ENCODE measurements at regions not wholly inside any gene's neighbourhood (a gene's known extent, or its start where the extent isn't known, plus 50 kb on each side); places are given as distances from the start of the nearest gene placed in this dataset.

DNA sequence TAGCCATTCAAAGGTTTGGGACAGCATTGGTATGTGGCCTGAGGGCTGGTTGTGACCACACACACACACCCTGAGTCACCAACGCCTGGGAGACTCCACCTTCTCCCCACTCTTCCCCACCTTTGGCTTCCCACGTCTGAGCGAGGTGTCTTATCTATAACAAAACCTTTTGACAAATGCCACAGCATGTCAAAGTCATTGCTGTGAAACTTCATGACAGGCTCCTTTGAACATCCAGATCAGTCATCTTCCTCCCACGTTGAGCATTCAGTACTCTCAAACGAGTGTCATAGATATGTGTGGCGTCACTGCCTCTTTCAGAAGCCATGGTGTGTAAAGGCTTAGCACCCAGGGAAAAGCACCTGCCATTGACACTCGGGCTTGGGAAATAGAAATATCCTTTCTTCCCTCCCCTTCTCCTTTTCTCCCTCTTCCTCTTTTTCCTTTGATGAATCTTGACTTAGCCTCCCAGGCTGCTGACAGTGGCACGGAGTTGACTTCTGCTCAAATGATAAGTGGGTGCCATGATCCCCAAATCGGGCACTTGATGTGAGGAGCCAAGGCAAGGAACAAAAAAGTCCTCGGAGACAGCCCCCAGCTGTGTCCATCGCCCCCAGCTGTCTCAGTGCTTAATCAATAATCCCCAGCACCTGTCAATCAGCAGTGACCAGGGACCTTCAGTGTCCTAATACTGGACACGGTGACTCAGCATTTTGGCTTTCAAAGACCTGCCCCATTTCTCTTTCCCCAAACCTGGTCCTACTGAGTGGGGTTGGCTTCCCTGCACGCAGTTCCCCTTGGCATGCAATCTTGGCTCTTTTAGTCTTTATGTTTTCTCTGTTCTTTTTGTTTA lies 114.8 kb downstream of the FGF18 start:
- H3K27me3 ChIP-seq (ENCODE audit: insufficient read depth, poor library complexity, severe bottlenecking) = peaks cover 8% of the 10 kb centered on the region
- no peak overlapping the region for H3K27ac ChIP-seq (replicated peaks)
- TF ChIP-seq, protein P1, sequence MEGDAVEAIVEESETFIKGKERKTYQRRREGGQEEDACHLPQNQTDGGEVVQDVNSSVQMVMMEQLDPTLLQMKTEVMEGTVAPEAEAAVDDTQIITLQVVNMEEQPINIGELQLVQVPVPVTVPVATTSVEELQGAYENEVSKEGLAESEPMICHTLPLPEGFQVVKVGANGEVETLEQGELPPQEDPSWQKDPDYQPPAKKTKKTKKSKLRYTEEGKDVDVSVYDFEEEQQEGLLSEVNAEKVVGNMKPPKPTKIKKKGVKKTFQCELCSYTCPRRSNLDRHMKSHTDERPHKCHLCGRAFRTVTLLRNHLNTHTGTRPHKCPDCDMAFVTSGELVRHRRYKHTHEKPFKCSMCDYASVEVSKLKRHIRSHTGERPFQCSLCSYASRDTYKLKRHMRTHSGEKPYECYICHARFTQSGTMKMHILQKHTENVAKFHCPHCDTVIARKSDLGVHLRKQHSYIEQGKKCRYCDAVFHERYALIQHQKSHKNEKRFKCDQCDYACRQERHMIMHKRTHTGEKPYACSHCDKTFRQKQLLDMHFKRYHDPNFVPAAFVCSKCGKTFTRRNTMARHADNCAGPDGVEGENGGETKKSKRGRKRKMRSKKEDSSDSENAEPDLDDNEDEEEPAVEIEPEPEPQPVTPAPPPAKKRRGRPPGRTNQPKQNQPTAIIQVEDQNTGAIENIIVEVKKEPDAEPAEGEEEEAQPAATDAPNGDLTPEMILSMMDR (IDR thresholded peaks at IDR 0.05; ENCODE audit: insufficient read depth, low read length) = no peak
- TF ChIP-seq SPI1 (IDR thresholded peaks at IDR 0.05; ENCODE audit: borderline replicate concordance, low read depth) = peak; percentile 50; the same call in 1 of the 2 replicates

GRCh38 chr5:171535162-171535561 lies 115.7 kb downstream of the FGF18 start:
- H3K27ac ChIP-seq (replicated peaks) = no peak overlapping the region
- DNase-seq (ENCODE audit: low read depth in 1 of 2, low spot score in 1 of 2) = no peak
- no peak for TF ChIP-seq GABPA (IDR thresholded peaks at IDR 0.05; ENCODE audit: low read depth)
- TF ChIP-seq, protein P1 (IDR thresholded peaks at IDR 0.05; ENCODE audit: insufficient read depth, low read length) = no peak
- TF ChIP-seq POLR2AphosphoS5 (IDR thresholded peaks at IDR 0.05; ENCODE audit: low read depth) = no peak
- TF ChIP-seq SPI1 (IDR thresholded peaks at IDR 0.05; ENCODE audit: borderline replicate concordance, low read depth) = no peak
- TF ChIP-seq REST (IDR thresholded peaks at IDR 0.05; ENCODE audit: insufficient replicate concordance, low read depth) = no peak

More for the DNA sequence above, 114.8 kb downstream of the FGF18 start:
- no peak for DNase-seq (ENCODE audit: low read depth in 1 of 2, low spot score in 1 of 2)
- no peak overlapping the region for H3K4me3 ChIP-seq (replicated peaks; ENCODE audit: insufficient read depth, low read length)

GRCh38 chr5:171537070-171537849 lies 117.8 kb downstream of the FGF18 start:
- DNase-seq (ENCODE audit: low read depth in 1 of 2, low spot score in 1 of 2) = no peak
- peaks cover 5% of the 10 kb centered on the region for H3K27me3 ChIP-seq (ENCODE audit: insufficient read depth, poor library complexity, severe bottlenecking)
- H3K4me3 ChIP-seq (replicated peaks; ENCODE audit: insufficient read depth, low read length) = no peak overlapping the region
- no peak for TF ChIP-seq GABPA (IDR thresholded peaks at IDR 0.05; ENCODE audit: low read depth)
- TF ChIP-seq, protein P1 (IDR thresholded peaks at IDR 0.05; ENCODE audit: insufficient read depth, low read length) = no peak
- TF ChIP-seq REST (IDR thresholded peaks at IDR 0.05; ENCODE audit: insufficient replicate concordance, low read depth) = no peak
- TF ChIP-seq POLR2AphosphoS5 (IDR thresholded peaks at IDR 0.05; ENCODE audit: low read depth) = no peak
- no peak for TF ChIP-seq SPI1 (IDR thresholded peaks at IDR 0.05; ENCODE audit: borderline replicate concordance, low read depth)
- no peak overlapping the region for H3K27ac ChIP-seq (replicated peaks)

More at GRCh38 chr5:171535162-171535561, 115.7 kb downstream of the FGF18 start:
- H3K27me3 ChIP-seq (ENCODE audit: insufficient read depth, poor library complexity, severe bottlenecking) = peaks cover 8% of the 10 kb centered on the region
- H3K4me3 ChIP-seq (replicated peaks; ENCODE audit: insufficient read depth, low read length) = no peak overlapping the region

Measured in HL-60 (cell line).